Fibroblast of lung (primary cell): ENCODE measurements at regions not wholly inside any gene's neighbourhood (a gene's known extent, or its start where the extent isn't known, plus 50 kb on each side); places are given as distances from the start of the nearest gene placed in this dataset.

ENCODE experiments used
- DNase-seq, 2 donors: peaks; one replicate each; pipeline versions ENCODE4 v3.0.0 to v3.0.0-alpha.2; 2010; ENCODE audit warnings: low read depth in 2 of 2
- H2AFZ ChIP-seq: 2 replicates; pipeline ENCODE4 v1.5.1; 2012; ENCODE audit warnings: low read length, control low read depth, inconsistent platforms
- H3K27ac ChIP-seq: 2 replicates; pipeline ENCODE4 v1.5.1; 2011; ENCODE audit warnings: low read length, control low read depth; ENCODE audit not compliant: insufficient read depth
- H3K27me3 ChIP-seq: 2 replicates; pipeline ENCODE4 v1.5.1; 2011; ENCODE audit warnings: mild to moderate bottlenecking, low read length; ENCODE audit not compliant: control insufficient read depth, insufficient read depth
- H3K36me3 ChIP-seq: 2 replicates; pipeline ENCODE4 v1.5.1; 2011; ENCODE audit warnings: low read length; ENCODE audit not compliant: control insufficient read depth, insufficient read depth
- H3K4me1 ChIP-seq: 2 replicates; pipeline ENCODE4 v1.5.1; 2011; ENCODE audit warnings: low read length; ENCODE audit not compliant: control insufficient read depth, insufficient read depth; ENCODE audit errors: extremely low read depth
- H3K4me2 ChIP-seq: 2 replicates; pipeline ENCODE4 v1.5.1; 2011; ENCODE audit warnings: low read length, control low read depth; ENCODE audit not compliant: insufficient read depth; ENCODE audit errors: extremely low read depth
- H3K4me3 ChIP-seq, 4 experiments: fragments of 200-600 bp in 1 of 4; sonication (generic) in 1 of 4; replicated peaks in 1 of 4; 2 replicates each; pipeline ENCODE4 v1.5.1; 2011 to 2016; ENCODE audit warnings: low read length in 4 of 4, low read depth in 3 of 4, mild to moderate bottlenecking in 3 of 4, control low read depth in 2 of 4, inconsistent platforms in 1 of 4, mixed read lengths in 1 of 4; ENCODE audit not compliant: insufficient read depth in 1 of 4; ENCODE audit errors: control extremely low read depth in 1 of 4
- H3K79me2 ChIP-seq: 2 replicates; pipeline ENCODE4 v1.5.1; 2012; ENCODE audit warnings: mild to moderate bottlenecking, low read length, inconsistent platforms; ENCODE audit not compliant: control insufficient read depth, insufficient read depth
- H3K9ac ChIP-seq: 2 replicates; pipeline ENCODE4 v1.5.1; 2011; ENCODE audit warnings: mild to moderate bottlenecking, low read length, control low read depth; ENCODE audit not compliant: insufficient read depth
- H3K9me3 ChIP-seq: 2 replicates; pipeline ENCODE4 v1.5.1; 2012; ENCODE audit warnings: low read depth, low read length; ENCODE audit not compliant: control insufficient read depth, insufficient read depth
- H4K20me1 ChIP-seq: 2 replicates; pipeline ENCODE4 v1.5.1; 2011; ENCODE audit warnings: low read length; ENCODE audit not compliant: control insufficient read depth, insufficient read depth; ENCODE audit errors: extremely low read depth
- CTCF ChIP-seq, 2 donors: IDR thresholded peaks in 1 of 2; conservative IDR thresholded peaks in 1 of 2; 1 replicate in 1 of 2; 2 replicates in 1 of 2; pipeline ENCODE4 v1.5.1; 2011 to 2012; ENCODE audit warnings: low read length in 2 of 2, control low read depth in 1 of 2, inconsistent platforms in 1 of 2, low read depth in 1 of 2, mild to moderate bottlenecking in 1 of 2
- EZH2 ChIP-seq: IDR thresholded peaks from 2 replicates; pipeline ENCODE4 v1.5.1; 2012; ENCODE audit warnings: low read length, control low read depth, mild to moderate bottlenecking; ENCODE audit errors: missing control alignments

DNA sequence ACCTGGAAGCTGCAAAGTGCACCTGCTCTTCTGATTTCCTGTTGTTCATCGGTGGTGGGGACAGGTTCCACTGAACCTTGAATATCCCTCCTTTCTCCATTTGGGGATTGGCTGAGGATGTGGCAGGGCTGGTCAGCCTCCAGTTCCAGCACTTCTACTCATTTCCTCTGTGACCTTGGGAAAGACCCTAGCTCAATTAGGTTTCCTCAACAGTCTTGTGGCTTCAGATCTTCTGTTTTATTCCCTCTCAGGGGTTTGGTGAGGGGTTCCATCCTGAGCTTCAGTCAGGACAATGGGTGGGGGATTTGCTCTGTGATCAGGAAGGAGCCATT lies 317.1 kb upstream of the PROX1 start:
- Histone ChIP-seq H3K9ac (no peak overlapping the region), H3K9me3 (no peaks in the 10 kb centered on the region), H3K4me3 (no peak overlapping the region), H3K4me1 (no peaks in the 10 kb centered on the region), H3K4me2 (no peak overlapping the region), H2AFZ (no peak overlapping the region), H3K79me2 (no peaks in the 10 kb centered on the region), H3K36me3 (no peaks in the 10 kb centered on the region), H3K27ac (no peak overlapping the region), H4K20me1 (no peaks in the 10 kb centered on the region), H3K27me3 (no peaks in the 10 kb centered on the region)
- DNase-seq, result no peak
- TF ChIP-seq CTCF (conservative IDR thresholded peaks at IDR 0.05 in 1 of 2, IDR thresholded peaks at IDR 0.05 in 1 of 2; ENCODE audit: low read depth in 1 of 2, low read length in 2 of 2) (no peak), EZH2 (no peak)

DNA sequence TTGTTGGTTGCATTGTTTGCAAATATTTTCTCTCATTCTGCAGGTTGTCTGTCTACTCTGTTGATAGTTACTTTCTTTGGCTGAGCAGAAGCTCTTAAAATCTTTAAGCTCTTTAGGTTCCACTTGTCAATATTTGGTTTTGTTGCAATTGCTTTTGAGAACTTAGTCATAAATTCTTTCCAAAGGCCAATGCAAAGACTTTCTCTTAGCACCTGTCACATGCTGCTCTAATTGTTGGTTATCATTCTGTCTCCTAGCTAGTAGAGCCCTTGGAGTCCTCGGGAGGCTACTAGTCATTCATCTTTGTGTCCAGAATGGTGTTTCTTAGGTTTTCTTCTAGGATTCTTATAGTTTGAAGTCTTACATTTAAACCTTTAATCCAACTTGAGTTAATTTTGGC lies 312.7 kb upstream of the PROX1 start:
- no peak overlapping the region for H3K4me2 ChIP-seq
- no peaks in the 10 kb centered on the region for H3K79me2 ChIP-seq
- no peak overlapping the region for H3K27ac ChIP-seq
- no peaks in the 10 kb centered on the region for H3K36me3 ChIP-seq
- H3K9ac ChIP-seq, result no peak overlapping the region
- H4K20me1 ChIP-seq, result no peaks in the 10 kb centered on the region
- DNase-seq, result no peak
- H3K27me3 ChIP-seq, result no peaks in the 10 kb centered on the region
- no peak overlapping the region for H2AFZ ChIP-seq
- no peaks in the 10 kb centered on the region for H3K4me1 ChIP-seq
- no peaks in the 10 kb centered on the region for H3K9me3 ChIP-seq
- H3K4me3 ChIP-seq, result no peak overlapping the region
- TF ChIP-seq CTCF (conservative IDR thresholded peaks at IDR 0.05 in 1 of 2, IDR thresholded peaks at IDR 0.05 in 1 of 2; ENCODE audit: low read depth in 1 of 2, low read length in 2 of 2) (no peak), EZH2 (no peak)

DNA sequence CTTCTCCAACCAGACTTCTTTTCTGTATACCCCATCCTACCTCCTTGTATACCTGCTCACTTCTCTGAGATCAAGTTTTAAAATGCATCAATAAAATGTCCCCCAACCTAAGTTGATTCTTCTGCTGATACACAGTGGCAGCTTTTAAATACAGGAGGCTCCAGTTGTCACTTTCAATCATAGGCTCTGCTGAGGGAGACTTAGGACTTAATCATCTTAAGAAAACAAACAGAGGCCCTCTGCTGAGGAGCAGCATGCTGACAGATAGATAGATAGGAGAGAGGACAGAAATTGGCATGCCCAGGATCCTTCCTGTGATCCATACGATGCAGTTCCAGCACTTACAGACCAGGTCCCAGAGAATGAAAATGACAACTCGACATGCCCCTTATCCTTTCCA lies 311.0 kb upstream of the PROX1 start:
- no peak overlapping the region for H2AFZ ChIP-seq
- H3K4me2 ChIP-seq, result no peak overlapping the region
- H3K27ac ChIP-seq, result no peak overlapping the region
- no peaks in the 10 kb centered on the region for H4K20me1 ChIP-seq
- no peaks in the 10 kb centered on the region for H3K36me3 ChIP-seq
- H3K4me3 ChIP-seq, result no peak overlapping the region
- H3K9ac ChIP-seq, result no peak overlapping the region
- H3K9me3 ChIP-seq, result no peaks in the 10 kb centered on the region
- TF ChIP-seq EZH2, result no peak
- no peak for TF ChIP-seq CTCF (conservative IDR thresholded peaks at IDR 0.05 in 1 of 2, IDR thresholded peaks at IDR 0.05 in 1 of 2; ENCODE audit: low read depth in 1 of 2, low read length in 2 of 2)
- DNase-seq, result no peak
- no peaks in the 10 kb centered on the region for H3K4me1 ChIP-seq
- no peaks in the 10 kb centered on the region for H3K27me3 ChIP-seq
- no peaks in the 10 kb centered on the region for H3K79me2 ChIP-seq
